HG02623 (cell line): ENCODE measurements at regions not wholly inside any gene's neighbourhood (a gene's known extent, or its start where the extent isn't known, plus 50 kb on each side); places are given as distances from the start of the nearest gene placed in this dataset.

Experiments used
- ATAC-seq: cut with Tn5 transposase; IDR thresholded peaks from one replicate; pipeline ENCODE4 v1.9.1; 2021; ENCODE audit warnings: moderate library complexity; ENCODE audit not compliant: unreplicated experiment

DNA sequence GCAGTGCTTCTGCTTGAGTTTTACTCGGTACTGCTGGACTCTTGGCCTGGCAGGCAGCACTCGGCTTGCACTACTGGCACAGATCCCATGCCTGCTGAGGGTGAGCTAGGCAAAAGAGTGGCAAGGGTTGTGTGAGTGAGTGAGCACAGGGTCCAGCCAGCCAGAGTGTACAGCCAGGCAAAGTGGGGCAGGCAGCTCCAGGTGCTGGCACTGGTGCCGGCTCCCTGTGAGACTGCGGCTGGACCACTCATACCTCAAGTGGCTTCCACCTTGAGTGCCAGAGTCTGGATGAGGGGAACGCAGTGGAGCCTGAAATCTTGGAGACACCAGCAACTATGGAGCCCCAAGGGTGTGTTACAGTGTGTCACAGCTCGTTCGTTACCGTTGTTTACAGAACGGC lies 1451.9 kb upstream of the AGA start:
- ATAC-seq = no peak

DNA sequence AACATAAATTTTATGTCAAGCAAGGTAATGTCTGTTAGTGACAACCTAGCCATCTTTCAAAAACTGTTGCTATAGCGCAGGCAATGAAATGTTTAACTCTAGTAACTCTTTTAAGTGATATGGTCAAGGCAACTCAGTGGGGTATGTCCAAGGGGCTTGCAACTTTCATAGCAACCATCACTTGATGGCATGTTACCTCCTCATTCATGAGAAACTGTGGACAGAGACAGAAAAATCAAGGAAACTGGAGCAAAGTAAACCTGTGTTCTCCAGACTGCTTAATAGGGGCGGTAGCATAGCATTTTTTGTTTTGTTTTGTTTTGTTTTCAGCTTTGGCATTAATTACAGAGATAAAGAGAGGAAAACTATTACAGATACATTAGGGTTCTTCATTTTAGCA lies 1456.8 kb upstream of the AGA start:
- ATAC-seq = no peak

DNA sequence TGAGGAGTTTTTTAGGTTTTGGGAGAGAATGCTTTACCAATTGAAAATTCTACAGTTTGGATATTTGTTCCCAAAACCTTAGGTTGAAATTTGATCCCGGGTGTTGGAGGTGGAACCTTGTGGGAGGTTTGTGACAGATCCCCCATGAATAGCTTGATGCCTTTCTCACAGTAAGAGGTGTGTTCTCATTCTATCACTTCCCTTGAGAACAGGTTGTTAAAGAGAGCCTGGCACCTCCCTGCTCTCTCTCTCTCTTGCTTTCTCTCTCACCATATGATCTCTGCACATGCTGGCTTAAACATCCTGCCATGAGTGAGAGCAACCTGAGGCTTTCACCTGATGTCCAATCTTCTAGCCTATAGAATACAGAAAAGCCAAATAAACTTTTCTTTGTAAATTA lies 1475.5 kb upstream of the AGA start:
- no peak for ATAC-seq

DNA sequence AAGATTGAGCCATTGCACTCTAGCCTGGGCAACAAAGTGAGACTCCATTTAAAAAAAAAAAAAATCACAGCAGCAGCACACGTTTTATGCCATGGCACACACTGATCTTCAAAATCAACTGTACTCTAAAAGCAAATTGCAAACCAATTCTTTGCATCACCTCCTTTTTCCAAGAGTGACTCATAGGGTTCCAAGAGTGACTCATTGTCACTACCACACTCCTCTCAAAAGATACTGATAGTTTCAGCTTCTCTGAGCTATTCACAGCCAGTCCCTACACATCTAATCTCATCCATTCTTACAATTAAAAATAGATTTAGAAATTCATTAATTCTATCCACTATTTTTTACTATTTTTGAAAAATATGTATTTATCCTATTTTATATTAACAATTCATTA lies 1494.9 kb upstream of the AGA start:
- ATAC-seq = no peak

DNA sequence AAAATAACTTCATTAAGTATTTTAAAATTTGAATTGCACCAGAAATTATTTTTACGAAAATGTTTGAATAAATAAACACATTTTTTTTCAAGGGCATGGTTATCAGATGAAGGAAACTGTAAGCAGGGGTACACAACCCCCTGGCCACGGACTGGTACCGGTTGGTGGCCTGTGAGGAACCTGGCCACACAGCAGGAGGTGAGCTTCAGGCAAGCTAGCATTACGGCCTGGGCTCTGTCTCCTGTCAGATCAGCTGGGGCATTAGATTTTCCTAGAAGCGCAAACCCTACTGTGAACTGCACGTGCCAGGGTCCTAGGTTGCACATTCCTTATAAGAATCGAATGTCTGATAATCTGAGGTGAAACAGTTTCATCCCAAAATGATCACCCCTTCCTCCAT lies 1499.7 kb upstream of the AGA start:
- no peak for ATAC-seq

DNA sequence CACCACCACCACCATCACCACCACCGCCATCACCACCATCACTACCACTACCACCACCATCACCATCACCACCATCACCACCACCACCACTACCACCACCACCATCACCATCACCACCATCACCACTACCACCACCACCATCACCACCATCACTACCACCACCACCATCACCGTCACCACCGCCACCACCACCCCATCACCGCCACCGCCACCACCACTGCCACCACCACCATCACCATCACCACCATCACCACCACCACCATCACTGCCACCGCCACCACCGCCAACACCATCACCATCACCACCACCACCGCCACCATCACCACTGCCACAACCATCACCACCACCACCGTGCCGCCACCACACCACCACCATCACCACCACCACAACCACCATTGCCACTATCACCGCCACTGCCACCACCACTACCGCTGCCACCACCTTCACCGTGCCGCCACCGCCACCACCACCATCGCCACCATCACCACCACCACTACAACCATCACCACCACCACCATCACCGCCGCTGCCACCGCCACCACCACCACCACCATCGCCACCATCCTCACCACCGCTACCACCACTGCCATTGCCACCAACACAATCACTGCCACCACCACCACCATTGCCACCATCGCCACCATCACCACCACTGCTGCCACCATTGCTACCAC lies 1511.3 kb upstream of the AGA start:
- no peak for ATAC-seq

DNA sequence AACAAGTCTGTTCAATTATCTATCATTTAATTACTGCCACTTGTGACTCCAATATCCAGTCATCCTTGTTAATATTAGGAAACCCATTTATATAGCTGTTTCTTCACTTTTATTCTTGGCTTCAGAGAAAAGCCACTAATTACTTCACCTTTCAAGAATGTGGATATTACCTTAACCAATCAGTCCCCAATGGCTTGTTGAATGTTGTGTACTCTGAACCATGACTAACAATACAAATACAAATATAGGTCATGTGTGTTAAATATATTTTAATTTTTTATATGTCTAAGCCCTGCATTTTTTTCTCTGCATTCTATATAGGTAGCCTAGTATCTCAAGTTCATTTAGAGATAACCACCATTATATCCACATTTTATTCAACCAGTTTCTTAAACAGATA lies 1513.4 kb upstream of the AGA start:
- no peak for ATAC-seq

DNA sequence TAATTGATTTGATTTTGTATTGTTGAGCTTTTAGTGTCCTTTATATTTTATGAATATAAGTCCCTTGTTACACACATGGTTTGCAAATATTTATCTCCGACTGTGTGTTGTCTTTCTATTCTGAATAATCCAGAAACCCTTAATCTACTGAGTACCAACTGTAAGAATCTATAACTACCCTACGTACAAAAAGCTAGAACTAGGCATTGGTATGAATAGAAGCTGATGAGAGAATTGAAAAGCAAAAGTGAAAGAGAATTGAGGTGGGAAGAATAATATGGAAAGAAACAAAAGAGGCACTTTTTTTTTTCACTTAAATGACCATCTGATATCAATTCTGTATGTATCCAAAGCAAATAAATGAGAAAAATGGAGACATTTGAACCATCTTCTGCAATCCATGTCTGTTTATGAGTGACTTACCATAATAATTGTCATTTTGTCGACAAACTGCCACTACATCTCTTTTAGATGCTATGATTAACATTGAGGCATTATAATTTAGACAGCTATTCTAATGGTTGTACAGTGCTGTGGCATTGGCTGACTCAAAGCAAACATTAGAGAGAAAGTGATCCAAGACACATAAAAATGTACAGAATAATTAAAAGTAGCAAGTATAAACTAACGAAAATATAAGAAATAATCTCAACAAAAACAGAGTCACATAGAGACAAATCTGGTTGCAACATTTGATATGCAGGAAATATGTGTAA lies 1516.6 kb upstream of the AGA start:
- ATAC-seq = no peak

DNA sequence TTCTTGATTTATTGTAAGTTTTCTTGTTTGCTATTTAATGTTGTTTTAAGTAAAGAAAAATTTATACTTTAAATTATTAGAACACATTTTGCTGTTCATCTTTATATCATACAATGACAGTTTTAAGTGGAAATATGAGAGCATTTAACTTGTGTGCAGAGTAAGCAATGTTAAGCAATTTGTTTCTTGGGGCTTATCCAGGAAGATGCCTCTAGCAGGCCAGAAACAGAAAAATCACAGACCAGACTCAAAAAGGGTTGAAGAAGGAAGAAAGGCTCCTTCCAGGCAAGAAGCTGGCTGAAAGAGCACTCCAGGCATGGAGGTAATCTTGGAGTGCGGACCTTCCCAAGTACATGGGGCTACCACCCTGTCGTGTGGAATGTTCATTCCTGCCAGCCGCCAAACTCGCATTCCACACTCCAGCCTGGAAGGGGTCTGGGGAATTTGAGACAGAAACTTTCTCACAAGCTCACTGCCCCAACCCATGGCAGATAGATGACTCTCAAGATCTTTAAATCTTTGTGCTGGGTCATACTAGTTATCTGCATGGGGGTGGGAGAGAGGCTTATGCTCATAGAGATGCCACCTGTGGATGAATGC lies 1521.3 kb upstream of the AGA start:
- no peak for ATAC-seq

DNA sequence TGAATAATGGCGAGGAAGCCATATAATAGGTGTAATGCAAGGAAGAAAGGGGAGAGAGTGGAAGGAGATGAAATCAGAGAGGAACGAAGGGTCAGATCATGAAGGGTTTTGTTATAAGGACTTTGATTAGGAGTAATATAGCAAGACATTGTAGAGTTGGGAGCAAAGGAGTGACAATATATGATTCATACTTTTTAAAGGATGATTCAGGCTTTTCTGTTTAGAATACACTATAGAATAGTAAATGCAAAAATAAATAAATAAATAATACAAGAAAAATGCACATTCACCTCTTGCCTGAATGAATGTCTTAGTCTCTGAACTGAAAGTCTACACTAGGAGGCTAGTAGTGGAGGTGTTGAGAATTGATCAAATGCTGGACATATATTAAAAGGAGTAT lies 1524.4 kb upstream of the AGA start:
- ATAC-seq = no peak

DNA sequence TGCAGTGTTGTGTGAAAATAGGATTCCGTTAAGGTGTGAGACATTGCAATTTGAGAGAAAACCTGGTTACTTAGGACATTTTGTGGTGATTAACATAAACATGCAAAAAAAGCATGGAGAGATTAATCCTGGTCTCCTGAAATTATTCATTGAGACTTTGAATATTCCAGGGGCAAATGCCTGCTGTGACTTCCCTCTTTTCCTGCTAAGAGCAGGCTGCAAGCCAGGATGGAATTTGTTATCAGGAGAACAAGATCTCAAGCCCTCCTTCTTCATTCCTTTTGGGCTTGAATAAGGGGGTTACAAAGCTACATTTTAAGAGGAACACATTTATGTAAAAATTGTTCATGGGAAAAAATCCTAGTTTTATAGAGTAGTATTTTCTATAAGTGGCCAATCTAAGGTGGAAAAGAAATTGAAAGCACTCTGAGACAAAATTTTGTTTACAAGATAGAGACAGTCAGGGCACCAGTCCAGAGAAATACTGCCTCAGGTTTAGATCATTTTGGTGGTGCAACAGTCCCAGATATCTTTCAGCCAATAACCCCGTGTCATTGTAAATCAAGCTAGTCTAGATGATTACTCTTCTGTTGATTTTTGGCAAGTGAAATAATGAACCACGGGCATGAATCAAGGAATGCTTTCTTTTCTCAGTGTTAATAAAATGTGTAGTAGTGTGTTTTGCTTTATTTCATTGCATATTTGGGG lies 1528.3 kb upstream of the AGA start:
- ATAC-seq = no peak

DNA sequence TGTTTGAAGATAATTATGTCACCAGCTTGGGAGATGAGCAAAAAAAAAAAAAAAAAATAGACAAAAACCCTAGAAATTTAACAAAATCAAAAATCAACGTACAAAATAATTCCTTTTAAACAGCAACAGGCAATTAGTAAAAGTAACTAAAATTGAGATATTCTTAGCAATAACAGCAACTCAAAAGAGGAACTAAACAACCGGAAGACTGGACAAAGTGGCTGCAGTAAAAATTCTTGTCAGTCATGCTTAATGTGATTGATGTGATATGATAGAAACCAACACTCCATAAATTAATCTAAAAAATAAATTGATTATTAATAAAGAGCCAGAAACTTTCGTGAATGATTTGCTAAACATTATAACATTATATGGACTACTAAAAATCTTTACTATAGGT lies 1534.6 kb upstream of the AGA start:
- ATAC-seq = no peak

DNA sequence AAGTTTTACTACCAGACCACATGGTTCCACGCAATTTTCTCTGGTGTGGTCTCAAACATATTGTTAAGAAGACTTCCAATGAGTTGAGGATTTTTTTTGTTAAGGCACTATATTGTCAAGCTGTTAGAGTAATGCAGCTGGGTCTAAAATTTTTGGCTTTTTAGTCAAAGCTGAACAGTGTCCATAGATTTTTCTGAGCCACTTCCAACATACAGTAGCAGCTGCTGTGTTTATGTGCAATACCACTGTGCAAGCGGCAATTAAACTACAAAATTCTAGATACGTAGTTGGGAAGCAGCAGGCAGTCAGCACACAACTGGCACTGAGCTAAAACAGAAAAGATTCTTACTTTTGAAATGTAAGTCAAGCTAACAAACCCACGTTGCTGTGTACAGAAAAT lies 1551.1 kb upstream of the AGA start:
- no peak for ATAC-seq

DNA sequence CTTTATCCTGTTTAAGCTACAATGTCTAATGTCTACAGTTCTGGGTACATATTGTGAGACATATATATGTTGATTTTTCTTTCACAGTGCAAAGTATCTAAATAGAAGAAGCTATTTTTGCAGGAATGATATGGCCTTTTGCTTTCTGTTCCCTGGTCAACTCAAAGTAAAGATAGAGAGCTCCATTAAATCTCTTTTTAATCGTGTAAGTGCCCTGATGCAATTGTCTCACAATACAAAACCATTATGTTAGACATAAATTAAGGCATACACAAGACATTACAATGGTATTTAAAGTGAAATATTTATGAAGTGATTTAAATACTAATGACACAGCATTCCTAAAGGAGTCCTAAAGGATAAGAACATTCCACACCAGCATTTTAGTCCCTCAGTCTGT lies 1559.7 kb upstream of the AGA start:
- no peak for ATAC-seq

DNA sequence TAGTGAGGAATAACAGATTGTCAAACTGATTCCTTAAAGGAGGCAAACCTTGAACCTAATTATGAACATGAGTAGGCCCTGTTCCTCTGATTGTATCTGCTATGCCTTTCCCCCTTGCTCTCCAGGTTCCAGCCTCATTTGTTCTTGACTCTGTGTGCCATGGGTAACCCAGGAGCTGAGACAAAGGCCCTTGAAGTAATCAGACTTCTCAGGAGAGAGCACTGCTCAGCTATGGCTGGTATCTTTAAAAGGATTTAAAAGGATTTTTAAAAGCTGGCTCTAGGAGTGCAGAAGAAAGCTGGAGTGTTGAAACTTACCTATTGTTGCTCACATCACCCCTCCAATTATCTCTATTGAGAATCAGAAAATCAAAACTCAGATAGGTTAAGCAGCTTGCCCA lies 1565.5 kb upstream of the AGA start:
- ATAC-seq = no peak

DNA sequence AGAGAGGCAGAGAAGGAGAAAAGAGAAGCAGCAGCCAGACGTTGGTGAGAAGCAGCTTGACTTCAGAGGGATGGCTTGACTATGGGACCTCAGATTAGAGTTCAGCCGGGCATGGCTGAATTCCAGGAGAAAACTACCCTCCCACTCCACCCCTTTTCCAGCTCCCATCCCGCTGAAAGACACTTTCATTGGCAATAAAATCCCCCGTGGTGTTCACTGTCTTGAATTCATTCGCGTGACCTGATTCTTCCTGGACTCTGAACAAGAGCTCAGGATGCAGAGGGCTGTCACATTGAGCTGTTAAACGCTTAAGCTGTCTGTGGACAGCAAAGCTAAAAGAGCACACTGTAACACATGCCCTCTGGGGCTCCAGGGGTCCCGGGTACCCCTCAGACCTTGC lies 1575.3 kb upstream of the AGA start:
- ATAC-seq = no peak

DNA sequence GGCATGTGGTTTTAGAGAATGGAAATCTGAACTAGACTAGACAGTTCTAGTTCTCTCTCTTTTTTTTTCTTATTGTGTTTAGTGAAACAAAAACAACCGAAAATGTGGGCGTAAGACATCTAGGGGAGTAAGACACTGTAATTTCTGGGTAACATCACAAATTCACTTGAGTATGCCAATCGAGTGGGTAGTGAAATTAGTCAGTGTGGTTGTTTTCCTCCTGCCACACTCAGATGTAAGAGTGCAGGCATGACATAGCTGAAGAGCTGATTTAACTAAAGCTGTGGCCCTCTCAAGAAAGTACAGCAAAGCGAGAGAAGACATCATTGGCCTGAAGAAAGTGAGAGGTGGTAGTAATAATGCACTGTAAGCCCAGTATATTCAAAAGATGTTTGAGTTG lies 1585.3 kb upstream of the AGA start:
- no peak for ATAC-seq

DNA sequence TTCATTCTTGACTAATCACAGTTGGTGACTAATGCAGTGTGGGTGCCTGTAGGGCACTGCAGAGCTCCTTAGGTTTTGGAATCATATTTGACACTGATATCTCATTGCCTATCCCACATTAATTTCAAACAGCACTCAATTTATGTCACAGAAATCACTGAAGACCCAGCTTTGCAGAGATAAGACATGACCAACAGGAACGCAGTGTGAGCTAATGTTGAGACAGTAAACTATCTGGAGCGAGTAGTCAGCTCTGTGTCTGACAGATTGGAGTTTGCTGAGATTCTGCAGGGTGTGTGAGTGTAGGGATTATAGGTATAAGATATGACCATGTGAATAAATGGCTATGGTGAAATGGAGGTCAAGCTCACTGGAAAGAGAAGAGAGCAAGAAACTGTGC lies 1586.1 kb upstream of the AGA start:
- ATAC-seq = no peak

DNA sequence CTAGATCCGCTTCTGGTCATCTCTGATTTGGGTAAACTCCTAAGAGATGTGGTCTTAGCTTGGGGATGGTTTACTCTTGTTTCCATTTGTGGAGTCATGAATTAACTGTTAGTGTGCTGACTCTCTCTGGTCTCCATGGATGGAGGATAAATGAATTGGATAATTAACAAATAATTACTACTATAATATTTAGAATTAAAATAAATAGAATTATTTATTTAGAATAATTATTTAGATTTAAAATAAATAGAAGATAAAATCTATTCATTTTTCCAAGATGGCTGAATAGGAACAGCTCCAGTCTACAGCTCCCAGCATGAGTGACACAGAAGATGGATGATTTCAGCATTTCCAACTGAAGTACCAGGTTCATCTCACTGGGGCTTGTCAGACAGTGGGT lies 1587.4 kb upstream of the AGA start:
- no peak for ATAC-seq

DNA sequence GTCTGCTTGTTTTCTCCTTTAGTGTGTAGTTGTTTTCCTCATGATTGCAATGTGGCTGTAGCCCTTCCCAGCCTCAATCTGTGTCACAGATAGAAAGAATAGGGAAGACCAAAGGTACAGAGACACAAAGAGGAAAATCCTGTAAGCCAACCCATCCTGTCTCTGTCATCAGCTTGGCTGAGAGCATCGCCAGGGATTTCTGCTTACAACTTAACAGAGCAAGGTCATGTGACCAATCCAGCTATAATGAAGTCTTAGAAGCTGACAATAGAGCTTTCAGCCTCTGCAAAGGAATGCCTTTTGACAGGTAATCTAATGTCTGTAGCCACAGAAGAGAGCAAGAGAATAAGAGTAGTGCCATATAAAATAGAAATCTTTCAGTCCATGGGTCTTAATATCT lies 1598.0 kb upstream of the AGA start:
- no peak for ATAC-seq

DNA sequence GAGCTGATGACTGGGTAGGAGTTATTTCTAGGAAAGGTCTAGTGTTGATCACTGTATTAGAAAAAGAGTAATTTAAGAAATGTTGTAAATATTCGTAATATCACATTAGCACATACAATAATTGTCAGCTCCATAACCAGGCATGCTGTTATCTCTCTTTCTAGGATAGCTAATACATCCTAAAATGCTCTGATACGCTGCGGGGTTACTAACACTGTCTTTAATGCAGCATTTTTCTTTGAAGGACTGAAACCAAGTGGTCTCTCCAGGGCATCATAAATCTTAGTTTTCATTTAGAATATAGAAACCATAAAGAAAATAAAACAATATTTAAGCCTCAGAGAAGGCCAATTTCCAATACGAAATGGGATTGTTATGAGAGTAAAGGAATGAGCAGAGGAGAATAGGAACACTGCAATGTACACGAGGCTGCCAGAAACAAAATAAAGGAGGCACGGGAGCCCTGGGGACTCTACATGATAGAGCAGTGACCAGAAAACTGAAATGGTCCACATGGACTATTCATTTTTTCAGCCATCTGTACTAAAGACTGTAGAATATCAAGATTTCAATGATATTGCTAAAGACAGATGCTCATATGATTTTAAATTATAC lies 1606.7 kb upstream of the AGA start:
- no peak for ATAC-seq

DNA sequence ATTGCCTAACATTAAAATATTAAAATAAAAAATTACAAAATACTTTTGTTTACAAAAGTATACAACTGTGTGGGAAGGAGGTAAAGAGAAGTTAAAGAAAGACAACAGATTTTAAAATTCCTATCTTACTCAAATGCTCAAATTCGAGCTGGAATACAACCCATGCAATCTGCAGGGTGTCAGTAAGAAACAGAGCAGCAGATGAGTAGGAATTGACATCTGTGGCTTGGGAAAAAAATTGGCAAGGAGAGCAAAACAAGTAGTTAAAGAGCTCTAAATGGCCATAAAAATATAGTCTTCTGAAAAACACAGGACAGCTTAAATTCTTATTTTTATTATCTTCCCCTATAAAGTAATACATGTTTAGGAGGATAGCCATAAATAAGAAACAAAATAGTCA lies 1609.0 kb upstream of the AGA start:
- ATAC-seq = no peak
